ENCODE measurements at regions not wholly inside any gene's neighbourhood (a gene's known extent, or its start where the extent isn't known, plus 50 kb on each side); places are given as distances from the start of the nearest gene placed in this dataset.

DNA sequence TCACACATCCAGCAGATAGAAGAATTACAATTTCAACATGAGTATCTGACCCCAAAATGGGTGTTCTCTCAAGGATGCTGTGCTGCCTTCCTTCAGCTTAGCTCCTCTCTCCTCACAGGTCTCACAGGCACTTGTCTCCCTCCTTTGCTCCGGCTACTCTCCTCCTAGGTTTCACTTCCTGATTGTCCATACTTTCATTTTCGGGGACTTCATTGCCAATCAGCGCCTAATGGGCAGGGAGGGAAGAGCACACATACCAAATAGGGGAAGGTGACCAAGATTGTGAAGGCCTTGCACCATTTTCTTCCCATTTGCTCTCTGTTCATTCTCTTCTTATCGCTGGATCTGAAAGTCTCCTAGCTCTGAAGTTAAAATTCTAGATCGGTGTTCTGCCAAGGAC lies 125.4 kb upstream of the EOLA2 start:
- no TSS peak for BruUV-seq (replicated peaks)
- H3K4me3 Mint-ChIP-seq (ENCODE audit: low read depth, unreplicated experiment): no peak overlapping the region
- DNase-seq: no peak
- no peaks in the 10 kb centered on the region for H3K36me3 Mint-ChIP-seq (ENCODE audit: insufficient read depth, unreplicated experiment)
- no peak for TF ChIP-seq CTCF (IDR thresholded peaks at IDR 0.05; ENCODE audit: unreplicated experiment)
- no peaks in the 10 kb centered on the region for H3K9me3 Mint-ChIP-seq (ENCODE audit: low read depth, unreplicated experiment)
- H3K27me3 Mint-ChIP-seq (ENCODE audit: unreplicated experiment): no peaks in the 10 kb centered on the region
- H3K4me1 Mint-ChIP-seq (ENCODE audit: low read depth, unreplicated experiment): peaks cover 14% of the 10 kb centered on the region
- no peak overlapping the region for H3K27ac Mint-ChIP-seq (ENCODE audit: unreplicated experiment)
- intact Hi-C loops (cut with micrococcal nuclease; ENCODE audit: unreplicated experiment): no loop called here
- CTCF ChIA-PET: interaction anchor here (1.6 kb wide), 1 partner anchor 12 kb away, joined by 4 read pairs; no protein-coding TSS in a partner anchor

- intact Hi-C loops (cut with micrococcal nuclease; ENCODE audit: unreplicated experiment): no loop called here
- BruUV-seq (replicated peaks): no TSS peak
Measured at GRCh38 chrX:150074175-150074574, 135.9 kb upstream of the EOLA2 start.

GRCh38 chrX:150080497-150080896 lies 142.2 kb upstream of the EOLA2 start:
- no peak overlapping the region for H3K4me3 Mint-ChIP-seq (ENCODE audit: low read depth, unreplicated experiment)
- no peak for TF ChIP-seq CTCF (IDR thresholded peaks at IDR 0.05; ENCODE audit: unreplicated experiment)
- no peak overlapping the region for H3K27ac Mint-ChIP-seq (ENCODE audit: unreplicated experiment)
- intact Hi-C loops (cut with micrococcal nuclease; ENCODE audit: unreplicated experiment): no loop called here
- CTCF ChIA-PET: no interaction called here
- no peaks in the 10 kb centered on the region for H3K27me3 Mint-ChIP-seq (ENCODE audit: unreplicated experiment)
- no peaks in the 10 kb centered on the region for H3K9me3 Mint-ChIP-seq (ENCODE audit: low read depth, unreplicated experiment)
- H3K4me1 Mint-ChIP-seq (ENCODE audit: low read depth, unreplicated experiment): peaks cover 12% of the 10 kb centered on the region
- no peaks in the 10 kb centered on the region for H3K36me3 Mint-ChIP-seq (ENCODE audit: insufficient read depth, unreplicated experiment)
- BruUV-seq (replicated peaks): no TSS peak
- no peak for DNase-seq

More at GRCh38 chrX:150074175-150074574, 135.9 kb upstream of the EOLA2 start:
- no peaks in the 10 kb centered on the region for H3K36me3 Mint-ChIP-seq (ENCODE audit: insufficient read depth, unreplicated experiment)
- no peak overlapping the region for H3K4me3 Mint-ChIP-seq (ENCODE audit: low read depth, unreplicated experiment)
- H3K27me3 Mint-ChIP-seq (ENCODE audit: unreplicated experiment): no peaks in the 10 kb centered on the region
- CTCF ChIA-PET: no interaction called here
- DNase-seq: no peak
- peaks cover 3% of the 10 kb centered on the region for H3K9me3 Mint-ChIP-seq (ENCODE audit: low read depth, unreplicated experiment)
- H3K4me1 Mint-ChIP-seq (ENCODE audit: low read depth, unreplicated experiment): no peaks in the 10 kb centered on the region
- H3K27ac Mint-ChIP-seq (ENCODE audit: unreplicated experiment): no peak overlapping the region
- TF ChIP-seq CTCF (IDR thresholded peaks at IDR 0.05; ENCODE audit: unreplicated experiment): no peak

- BruUV-seq (replicated peaks): no TSS peak
- H3K4me3 Mint-ChIP-seq (ENCODE audit: low read depth, unreplicated experiment): no peak overlapping the region
- no peaks in the 10 kb centered on the region for H3K27me3 Mint-ChIP-seq (ENCODE audit: unreplicated experiment)
- no peaks in the 10 kb centered on the region for H3K36me3 Mint-ChIP-seq (ENCODE audit: insufficient read depth, unreplicated experiment)
- no peak for DNase-seq
- no peak overlapping the region for H3K27ac Mint-ChIP-seq (ENCODE audit: unreplicated experiment)
- no peaks in the 10 kb centered on the region for H3K9me3 Mint-ChIP-seq (ENCODE audit: low read depth, unreplicated experiment)
- intact Hi-C loops (cut with micrococcal nuclease; ENCODE audit: unreplicated experiment): no loop called here
- H3K4me1 Mint-ChIP-seq (ENCODE audit: low read depth, unreplicated experiment): peaks cover 14% of the 10 kb centered on the region
- TF ChIP-seq CTCF (IDR thresholded peaks at IDR 0.05; ENCODE audit: unreplicated experiment): no peak
- CTCF ChIA-PET: no interaction called here
Measured at GRCh38 chrX:150081076-150081475, 142.8 kb upstream of the EOLA2 start.
